NOMO-1 treated with dmso at 0.1 percent for 144 hours (cell line): ENCODE measurements at regions not wholly inside any gene's neighbourhood (a gene's known extent, or its start where the extent isn't known, plus 50 kb on each side); places are given as distances from the start of the nearest gene placed in this dataset.

ENCODE experiments used
- DNase-seq: peaks from one replicate; lab custom pipeline; 2025; ENCODE audit not compliant: unreplicated experiment; lab: John Stamatoyannopoulos, UW

DNA sequence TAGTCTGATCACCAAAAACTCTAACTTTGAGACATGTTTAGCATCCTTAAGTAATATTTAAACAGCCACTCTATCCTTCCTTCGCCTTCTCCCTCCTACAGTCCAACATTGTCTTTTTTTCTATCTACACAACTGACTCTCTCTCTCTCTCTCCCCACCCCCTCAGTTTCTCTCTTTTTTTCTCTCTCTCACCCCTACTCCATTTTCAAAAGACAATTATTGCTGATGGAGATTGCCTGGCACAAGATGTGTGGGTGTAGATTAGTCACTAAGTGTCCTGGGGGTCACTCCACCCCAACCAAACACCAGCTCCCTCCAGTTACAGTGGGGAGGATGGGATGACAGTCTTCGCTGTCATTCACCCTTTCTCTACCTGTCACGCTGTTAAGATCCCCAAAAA, 94.5 kb upstream of the NFIA start:
- DNase-seq, result no peak

DNA sequence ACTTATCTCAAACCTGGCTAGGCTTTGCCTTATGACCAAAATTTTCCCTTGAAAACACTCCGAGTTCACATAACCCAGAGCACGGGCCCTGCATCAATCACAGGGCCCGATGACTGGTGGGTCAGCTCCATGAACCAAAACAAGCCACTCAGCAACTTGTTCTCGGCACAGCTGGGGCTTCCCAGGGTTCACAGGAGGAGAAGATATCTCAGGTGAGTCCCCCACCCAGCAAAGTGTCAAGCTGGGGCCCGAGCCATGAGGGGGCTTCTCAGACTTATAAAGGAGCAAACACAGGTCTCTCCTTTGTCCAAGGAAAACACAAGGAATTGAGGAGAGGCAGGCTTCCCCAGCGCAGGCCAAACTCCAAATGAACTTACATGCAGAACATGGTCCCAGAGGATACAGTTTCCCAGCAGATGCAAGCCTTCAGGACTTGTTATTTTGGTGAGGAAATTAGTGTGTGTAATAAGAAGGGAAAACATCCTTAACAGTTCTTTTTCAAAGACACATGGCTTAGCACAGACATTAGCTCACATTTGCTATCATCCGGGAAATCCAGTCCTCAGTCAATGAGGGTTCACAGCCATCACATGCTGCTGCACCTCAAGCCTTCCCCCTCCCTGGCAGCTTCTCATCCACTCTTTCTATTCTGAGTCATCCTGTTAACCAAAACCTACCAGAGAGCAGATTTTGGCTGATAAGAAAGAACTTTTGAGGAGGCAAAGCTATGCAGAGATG, 98.1 kb upstream of the NFIA start:
- no peak for DNase-seq

DNA sequence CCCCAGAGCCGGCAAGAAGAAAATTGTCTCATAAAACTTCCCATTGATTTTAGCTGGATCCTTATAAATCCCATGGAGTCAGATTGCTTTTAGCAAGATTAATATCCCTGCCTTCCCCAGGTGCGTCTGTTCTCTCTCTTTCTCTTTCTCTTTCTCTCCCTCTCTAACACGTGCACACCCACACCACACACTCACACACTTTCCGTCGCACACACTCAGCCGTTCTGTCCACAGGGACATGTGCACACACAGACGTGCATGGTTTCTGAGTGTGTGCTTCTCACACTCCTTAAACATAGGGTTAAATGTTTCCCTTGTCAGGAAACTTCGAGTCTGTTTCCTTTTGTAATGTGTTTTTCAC, 98.7 kb upstream of the NFIA start:
- DNase-seq, result no peak

DNA sequence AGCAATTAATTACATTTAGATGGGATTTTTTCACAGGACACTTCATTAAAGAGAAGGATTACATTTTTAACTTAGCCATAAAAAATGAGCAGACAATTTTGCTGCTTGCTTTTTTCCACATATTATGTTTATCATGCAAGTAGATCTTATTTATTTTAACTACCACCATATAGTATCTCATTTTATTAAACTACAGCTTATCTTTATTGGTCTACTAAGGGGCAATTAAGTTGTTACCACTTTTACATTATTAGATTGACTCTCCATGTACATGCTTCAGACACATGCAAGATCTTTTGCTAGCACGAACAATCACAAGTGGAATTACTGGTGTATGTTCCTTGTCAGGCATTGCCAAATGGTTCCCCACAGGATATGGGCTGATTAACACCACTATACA, 99.8 kb upstream of the NFIA start:
- DNase-seq, result no peak

DNA sequence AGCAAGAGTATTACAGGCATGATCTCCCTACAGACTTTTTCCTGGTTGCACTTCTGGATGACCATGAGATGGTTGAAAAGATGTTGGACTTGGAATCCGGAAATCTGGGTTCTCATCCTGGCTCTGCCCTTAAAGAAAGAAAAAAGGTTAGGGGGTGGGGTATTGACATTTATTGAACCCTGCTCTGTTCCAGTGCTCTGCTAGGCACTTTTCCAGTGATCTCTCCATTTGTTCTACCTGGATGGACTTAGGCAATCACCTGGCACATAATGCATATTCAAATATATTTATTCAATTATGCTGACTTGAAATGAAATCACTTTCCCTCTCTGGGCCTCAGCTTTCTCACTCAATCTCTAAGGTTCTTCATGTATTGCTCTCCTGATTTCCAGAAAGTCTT, 101.0 kb upstream of the NFIA start:
- DNase-seq, result no peak

DNA sequence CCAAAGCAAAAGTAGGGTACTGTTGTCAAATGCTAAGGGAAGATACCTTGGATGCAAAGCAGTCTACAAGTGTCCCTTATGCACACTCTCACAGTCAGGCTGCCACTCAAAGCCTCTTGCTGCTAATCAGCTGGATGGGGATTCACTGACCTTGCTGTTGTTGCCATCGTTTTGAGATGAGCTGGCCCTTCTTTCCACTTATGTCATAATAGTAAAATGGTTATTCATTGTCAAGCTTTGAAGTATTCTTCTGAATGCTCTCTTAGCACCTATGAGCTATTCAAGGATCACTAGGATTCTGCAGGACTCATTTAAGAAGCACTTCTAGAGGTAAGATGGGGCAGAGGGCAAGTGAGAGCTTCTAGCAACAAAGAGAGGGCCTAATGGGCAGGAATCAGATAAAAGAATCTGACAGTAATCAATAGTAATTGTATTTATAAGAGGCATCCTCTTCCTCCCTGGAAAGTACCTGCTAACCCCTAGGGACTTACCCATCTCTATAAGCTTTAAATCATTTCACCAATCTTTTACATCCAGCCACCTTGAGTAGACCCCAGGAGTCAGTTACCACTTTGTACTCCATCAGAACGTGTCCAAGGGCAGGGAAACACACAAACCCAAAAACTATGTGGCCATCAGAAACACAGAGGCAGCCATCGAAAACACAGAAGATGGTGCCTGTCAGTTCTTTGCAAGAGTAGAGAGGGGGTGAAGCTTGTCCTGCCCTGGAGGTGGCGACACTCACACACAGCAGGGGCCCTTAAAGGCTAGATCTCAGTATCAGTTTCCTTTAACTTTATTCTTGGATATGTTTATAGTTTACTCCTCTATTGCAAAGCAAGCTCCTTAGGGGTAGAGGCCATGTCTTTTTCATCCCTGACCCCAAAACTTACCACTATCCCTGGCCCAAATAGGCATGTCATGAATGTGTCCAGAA, 103.7 kb upstream of the NFIA start:
- no peak for DNase-seq

DNA sequence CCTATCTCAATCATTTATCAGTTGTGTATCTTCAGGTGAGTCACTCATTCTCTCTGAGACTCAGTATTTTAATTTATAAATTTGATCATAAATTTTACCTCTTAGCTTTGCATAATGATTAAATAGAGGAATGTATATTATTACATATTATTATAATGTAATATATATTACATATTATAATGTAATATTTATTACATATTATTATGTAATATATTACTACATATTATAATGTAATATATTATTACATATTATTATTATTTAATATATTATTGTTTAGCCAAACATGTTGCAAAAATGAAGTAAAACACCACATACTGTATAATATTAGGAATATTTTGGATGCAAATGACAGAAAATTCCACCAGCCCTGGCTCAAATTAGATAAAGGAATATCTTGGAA, 104.7 kb upstream of the NFIA start:
- no peak for DNase-seq

DNA sequence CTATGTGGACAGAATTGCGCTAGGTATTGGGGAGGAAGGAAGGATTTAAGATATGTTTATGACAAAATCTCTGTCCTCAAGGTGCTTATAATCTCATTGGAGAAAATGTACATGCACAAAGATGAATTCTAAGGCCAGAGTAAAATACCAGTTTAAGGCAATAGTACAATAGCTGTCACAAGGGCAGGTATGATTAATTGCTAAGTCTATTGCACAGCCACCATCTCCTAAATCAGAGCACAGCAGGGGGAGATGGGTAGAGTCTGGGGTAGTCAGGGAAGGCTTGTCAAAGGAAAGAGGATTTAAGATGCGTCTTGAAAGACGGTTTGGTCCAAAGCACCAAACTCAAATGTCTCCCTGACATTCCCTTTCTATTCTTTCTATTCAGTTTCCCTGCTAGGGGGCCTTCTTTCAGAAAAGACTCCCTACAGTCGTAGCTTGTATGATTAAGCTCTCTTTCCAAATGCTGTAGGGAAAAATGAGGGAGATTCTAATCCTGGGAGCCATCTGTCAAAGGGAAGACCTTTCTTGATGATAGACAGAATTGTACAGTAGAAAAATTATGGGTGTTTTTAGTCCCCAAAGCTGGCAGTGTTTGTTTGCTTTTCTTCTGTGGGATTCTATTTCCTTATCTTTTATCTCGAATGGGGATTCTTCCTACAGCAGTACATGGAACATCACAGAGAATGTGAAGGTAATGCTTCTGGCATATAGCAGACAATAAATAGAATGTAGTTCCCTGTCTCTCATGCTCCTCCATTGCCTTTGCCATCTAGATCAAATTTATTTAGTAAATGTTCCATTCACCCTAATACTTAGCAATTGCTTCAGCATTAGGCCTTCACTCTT, 107.6 kb upstream of the NFIA start:
- DNase-seq, result no peak

DNA sequence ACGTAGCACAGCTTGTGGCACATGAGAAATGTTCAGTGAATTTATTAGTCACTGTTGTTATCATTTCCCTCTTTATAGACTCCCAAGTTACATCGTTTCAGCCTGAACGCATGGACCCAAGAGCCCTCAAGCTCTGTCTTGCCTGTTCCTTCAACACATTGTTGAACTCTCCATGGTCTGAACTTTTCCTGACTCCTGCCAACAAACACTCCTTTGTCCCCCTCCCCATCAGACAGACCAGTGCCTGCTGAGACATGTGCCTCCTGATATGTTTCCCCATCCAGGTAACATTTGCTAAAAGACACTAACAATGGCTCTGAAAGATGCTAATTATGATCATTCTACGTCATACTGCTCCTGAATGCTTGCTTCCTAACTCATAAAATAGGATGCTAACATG, 108.7 kb upstream of the NFIA start:
- DNase-seq, result no peak

DNA sequence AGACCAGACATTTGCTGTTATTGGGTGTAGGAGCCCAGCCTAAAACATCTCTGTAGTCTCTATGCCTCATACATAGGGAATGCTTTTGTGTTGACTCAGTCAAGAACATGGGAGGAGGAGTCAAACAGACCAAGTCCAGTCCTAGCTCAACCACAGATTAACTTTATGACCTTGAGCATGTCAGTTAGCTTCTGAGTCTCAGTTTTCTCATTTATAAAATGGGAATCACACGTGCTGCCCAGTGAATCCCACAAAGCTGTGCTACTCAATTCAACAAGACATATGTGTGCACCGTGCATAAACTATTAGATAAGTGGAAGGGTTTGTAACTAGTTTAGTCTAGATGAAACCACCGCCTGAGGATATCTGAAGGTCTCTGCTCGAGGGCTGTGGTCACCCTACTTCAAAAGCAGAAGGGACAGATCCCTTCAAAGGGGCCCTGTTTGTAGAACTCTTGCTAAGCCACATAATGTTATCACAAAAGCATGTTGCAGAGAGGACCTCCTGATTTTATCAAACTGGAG, 109.5 kb upstream of the NFIA start:
- no peak for DNase-seq

DNA sequence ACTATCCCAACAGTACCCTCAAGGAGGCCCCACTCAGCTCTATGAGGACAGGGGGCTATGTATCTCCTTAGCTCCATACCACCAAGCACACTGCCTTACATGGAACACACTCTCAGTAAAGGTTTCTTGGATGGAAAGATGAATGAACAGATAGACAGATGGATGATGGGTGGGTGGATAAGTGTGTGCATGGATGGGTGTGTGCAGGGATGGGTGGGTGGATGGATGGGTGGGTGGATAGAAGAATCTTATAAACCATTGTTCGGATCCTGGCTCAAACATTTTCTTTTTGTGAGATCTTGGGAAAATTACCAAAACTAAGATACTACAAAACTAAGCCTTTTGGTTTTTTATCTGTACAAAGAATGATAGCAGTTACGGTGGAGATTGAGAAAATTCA, 111.0 kb upstream of the NFIA start:
- DNase-seq, result no peak

DNA sequence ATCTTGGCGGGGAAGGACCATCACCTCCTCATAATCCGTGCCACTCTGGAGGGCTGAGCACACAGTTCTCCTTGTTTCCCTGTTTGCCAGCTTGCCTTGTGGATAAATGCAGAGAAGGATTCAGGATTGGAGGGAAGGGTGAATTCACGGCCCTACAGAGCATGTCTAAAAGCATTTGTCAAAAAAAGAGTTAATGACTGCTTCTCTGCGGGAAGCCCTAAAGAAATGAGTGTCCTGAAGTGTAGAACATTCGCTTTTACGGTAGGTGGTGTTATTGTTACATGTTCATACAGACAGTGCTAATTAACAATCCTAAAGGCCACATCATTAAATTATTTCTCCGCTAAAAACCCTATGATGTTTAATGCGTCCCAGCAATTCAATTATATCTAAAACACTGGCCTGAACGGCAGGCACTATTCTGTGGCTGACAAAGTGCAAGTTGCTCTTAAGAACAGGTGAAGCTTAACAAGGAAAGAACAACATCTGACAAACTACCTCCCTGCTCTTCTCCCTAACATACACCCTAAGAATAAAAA, 112.3 kb upstream of the NFIA start:
- DNase-seq, result no peak

DNA sequence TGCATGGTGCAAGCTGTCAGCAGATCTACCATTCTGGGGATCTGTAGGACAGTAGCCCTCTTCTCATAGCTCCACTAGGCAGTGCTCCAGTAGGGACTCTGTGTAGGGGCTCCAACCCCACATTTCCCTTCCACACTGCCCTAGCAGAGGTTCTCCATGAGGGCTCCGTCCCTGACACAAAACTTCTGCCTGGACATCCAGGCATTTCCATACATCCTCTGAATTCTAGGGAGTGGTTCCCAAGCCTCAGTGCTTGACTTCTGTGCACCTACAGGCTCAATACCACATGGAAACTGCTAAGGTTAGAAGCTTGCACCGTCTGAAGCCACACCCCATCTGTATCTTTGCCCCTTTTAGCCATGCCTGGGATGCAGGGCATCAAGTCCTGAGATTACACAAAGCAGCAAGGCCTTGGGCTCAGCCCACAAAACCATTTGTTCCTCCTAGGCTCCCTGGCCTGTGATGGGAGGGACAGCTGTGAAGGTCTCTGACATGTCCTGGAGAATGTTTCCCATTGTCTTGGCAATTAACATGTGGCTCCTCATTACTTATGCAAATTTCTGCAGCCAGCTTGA, 117.0 kb upstream of the NFIA start:
- no peak for DNase-seq

DNA sequence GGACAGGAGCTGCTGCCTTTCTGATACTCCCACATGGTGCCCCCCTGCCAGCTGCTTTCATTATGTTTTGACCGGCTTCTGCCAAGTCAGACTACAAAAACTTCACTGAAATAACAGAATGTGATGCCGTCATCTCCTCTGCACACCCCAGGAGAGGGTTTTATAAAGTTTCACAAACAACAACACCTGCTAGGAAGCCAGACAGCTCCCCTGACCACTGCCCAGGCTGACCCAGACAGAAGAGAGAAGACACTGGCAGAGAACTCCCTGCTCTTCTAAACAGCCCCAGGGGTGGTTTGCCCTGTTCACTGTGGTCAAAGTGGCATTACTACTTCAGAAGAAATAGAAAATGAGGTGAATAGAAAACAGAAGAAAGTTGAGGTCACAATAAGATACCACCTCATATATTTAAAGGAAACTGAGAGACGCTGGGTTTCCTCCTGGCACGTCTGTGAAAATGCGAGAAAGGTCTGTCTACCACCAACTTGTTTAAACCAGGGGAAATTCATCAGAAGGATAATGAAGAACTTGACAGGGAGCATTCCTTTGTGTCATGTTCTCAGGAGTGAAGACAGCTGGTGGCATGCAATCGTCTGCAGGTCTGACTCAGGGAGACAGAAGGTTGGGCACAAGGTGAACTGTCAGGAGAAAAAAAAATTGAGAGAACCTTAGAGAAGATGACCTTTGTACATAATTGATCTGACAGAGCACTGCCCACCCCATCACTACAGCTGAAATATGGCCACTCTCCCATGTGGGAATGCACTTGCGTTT, 119.0 kb upstream of the NFIA start:
- no peak for DNase-seq

DNA sequence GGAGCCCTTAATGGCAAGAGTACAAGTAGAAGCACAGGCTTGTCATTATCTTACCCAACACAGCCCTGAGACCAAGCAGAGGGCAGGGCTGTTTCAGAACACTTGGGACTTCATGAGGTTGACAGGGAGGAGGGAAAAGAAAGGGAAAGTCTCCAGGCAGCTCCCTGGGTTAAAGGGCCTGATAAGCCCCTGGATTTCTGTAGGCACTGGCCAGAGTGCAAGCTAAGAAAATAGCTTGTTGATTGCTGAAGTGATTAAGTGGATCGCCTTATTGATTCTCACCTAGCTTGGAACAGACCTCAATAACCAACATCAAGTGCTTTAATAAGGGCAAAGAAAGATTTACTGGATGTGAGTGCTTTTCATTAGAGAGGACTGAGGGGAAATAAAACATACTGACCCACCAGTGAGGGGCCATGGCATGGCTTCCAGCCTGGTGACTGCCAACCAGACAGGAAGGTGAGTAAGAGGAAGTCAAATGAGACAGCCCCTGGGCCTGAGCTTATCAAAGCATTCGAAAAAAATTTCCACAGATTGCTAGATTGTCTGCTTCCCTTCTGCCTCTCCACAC, 121.4 kb upstream of the NFIA start:
- DNase-seq, result no peak

DNA sequence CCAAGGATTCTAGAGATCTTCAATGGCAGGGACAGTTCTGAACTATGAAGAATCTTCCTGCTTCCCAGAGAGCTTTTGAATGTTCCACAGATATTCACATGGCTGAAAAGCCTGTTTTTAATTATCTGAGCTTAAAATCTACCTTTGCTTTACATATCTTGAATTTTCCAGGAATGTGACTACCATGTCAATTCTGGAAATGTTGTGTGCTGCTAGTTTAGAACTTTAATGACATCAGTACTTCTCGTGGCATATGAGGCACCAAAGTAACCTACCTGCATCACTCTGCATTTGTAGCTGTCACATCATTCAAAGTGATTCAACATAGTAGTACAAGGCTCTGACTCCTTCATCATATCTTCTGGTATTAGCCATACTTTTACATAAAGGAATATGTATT, 122.7 kb upstream of the NFIA start:
- no peak for DNase-seq

DNA sequence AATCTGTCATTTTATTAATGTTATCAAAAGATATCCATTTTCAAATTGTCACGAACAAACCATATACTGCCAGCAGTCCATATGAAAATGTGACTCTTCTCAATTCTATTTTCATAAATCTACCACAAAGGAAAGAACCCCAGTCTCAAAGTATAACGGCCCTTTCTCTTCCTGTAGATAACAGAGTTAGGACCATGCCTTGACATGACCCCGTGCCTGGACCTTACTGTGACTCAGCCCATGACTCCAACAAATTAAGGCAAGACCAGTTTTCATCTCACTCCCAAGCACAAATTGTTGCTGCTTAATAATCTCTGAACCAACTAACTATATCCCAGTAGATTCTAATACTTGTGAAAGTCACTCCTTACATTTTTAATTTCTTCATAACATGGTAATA, 124.4 kb upstream of the NFIA start:
- no peak for DNase-seq

DNA sequence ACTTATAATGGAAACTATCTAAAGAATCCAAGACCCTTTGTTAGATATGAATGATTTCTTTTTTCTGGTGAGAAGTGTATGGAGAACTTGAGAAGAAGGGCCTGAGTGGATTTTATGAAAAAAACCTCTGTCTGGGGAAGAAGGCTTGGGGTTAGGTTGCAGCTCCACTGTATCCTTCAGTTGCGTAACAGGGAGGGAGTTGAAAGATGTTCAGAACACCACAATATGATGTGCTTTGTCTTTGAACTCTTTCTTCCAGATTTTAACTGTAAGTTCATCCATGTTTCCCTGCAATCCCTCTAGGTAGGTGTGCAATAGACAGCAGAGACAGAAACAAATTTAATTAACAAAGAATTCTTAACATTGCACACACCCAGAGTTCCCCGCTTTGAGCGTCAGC, 125.8 kb upstream of the NFIA start:
- no peak for DNase-seq

DNA sequence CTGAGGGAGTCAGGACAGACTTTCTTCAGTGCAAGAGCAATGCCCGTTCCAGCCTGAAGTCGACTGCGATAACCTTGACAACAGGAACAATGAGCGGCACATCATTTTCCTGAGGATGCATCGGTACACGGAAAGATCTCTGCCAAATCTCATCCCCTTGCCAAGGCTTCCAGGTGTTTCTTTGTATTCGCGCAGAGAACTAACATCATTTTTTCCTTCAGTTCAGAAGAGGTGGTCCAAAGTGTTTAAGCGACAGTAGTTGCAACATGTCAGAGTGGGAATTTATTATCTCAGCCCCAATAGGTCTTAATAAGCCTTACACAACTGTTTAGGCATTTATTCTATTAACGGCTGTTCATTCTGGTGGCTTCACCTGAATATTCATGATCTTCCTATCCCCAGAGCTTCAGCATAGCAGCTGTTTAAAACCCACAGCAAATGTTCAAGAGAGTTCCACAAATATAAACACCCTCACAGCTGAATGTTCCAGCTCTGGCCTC, 129.7 kb upstream of the NFIA start:
- no peak for DNase-seq
